GM12872 (cell line): ENCODE measurements at regions not wholly inside any gene's neighbourhood (a gene's known extent, or its start where the extent isn't known, plus 50 kb on each side); places are given as distances from the start of the nearest gene placed in this dataset.

Experiments used
- TF ChIP-seq, protein P1 (sequence below): IDR thresholded peaks from 3 replicates; pipeline ENCODE4 v1.5.1; 2011; ENCODE audit warnings: low read depth, mild to moderate bottlenecking, low read length, moderate library complexity; ENCODE audit not compliant: insufficient read depth

DNA sequence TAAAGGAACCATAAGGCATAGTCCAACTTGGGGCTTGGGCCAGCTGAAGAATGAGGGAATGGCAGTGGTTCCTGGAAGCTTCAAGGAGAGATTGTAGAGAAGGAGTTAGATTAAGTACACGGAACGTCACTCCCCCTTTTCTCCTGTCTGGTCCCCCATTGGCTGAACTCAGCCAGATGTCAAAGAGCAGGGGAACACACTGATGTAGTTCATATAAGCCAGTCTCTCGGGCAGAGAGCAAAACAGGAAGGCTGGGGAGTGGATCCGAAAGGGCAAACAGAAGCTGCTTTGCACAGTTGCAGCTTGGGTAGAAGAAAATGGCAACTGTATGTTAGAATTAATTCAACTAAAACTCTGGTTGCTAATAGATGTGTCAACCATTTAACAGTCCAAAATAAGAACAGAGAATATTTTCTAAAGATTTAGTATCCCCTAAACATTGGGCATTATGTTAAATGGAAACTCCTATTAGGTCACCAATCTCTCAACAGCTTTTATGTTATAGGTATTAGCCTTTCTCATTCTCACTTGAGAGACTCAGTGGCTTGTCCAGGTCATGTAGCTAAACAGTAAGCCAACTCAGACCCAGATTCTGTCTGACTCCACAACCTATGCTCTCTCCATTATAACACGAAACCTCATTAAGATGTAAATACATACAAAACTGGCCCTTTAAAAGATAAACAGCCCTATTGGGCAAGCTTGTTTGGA, 600.7 kb upstream of the USP24 start:
- TF ChIP-seq, protein P1, sequence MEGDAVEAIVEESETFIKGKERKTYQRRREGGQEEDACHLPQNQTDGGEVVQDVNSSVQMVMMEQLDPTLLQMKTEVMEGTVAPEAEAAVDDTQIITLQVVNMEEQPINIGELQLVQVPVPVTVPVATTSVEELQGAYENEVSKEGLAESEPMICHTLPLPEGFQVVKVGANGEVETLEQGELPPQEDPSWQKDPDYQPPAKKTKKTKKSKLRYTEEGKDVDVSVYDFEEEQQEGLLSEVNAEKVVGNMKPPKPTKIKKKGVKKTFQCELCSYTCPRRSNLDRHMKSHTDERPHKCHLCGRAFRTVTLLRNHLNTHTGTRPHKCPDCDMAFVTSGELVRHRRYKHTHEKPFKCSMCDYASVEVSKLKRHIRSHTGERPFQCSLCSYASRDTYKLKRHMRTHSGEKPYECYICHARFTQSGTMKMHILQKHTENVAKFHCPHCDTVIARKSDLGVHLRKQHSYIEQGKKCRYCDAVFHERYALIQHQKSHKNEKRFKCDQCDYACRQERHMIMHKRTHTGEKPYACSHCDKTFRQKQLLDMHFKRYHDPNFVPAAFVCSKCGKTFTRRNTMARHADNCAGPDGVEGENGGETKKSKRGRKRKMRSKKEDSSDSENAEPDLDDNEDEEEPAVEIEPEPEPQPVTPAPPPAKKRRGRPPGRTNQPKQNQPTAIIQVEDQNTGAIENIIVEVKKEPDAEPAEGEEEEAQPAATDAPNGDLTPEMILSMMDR = no peak

DNA sequence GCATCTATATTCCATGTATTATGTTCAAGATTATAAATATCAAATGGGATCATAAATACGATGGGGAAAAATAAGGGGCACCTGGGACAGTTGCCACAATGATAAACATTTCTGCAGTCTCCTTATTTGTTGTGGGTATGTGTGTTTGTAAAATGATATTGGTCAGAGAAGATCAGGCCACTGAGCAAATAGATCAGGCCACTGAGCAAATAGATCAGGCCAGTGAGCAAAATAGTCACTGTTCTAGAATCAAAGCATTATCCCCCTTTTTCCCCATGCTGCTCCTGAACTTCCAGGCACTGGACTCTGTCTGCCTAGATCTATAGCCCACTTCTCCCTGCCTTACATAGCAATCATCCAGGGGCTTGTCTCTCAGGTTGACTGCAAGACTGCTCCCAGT, 599.8 kb upstream of the USP24 start:
- TF ChIP-seq, protein P1 = no peak

GRCh38 chr1:55813618-55814017, 598.5 kb upstream of the USP24 start:
- TF ChIP-seq, protein P1 = no peak

DNA sequence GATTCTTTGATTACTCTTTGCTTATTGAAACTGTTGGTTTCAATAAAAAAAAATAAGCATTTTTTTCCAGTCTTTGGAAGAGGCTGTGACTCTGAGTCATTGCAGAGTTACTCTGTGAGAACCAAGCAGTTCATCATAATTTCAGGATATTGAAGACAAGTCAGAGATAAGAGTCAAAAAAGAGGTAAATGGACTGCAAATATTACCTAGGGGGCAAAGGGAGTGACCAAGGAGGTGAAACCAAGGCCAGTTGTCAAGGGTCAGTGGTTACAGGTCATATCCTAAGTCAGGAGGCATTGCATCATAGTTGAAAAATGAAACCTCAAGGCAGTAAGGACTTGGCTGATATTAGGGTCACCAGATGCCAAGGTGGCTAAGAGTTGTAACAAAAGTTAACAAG, 597.1 kb upstream of the USP24 start:
- TF ChIP-seq, protein P1 = no peak

DNA sequence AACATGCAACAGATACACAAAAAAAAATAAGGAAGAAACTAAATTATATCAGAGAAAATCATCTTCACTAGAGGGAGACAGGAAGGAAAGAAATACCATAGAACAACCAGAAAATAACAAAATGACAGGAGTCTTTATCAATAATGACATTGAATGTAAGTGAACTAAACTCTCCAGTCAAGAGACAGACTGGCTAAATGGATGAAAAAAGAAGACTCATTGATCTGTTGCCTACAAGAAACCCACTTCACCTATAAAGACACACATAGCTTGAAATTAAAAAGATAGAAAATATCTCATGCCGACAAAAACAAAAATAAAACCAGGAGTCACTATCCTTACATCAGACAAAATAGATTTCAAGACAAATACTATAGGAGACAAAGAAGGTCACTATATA, 593.1 kb upstream of the USP24 start:
- TF ChIP-seq, protein P1 = no peak

- TF ChIP-seq, protein P1 = no peak
Observed at GRCh38 chr1:55803429-55803828, 588.3 kb upstream of the USP24 start.

- TF ChIP-seq, protein P1 = no peak
Observed at GRCh38 chr1:55801481-55801880, 586.3 kb upstream of the USP24 start.

DNA sequence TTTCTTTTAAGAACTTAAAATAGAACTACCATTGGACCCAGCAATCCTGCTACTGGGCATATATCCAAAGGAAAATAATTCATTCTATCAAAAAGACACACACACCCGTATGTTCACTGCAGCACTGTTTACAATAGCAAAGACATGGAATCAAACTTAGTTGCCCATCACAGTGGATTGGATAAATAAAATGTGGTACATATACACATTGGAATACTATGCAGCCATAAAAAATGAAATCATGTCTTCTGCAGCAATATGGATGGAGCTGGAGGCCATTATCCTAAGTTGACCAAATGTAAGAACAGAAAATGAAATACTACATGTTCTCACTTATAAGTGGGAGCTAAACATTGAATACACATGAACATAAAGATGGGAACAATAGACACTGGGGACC, 585.3 kb upstream of the USP24 start:
- TF ChIP-seq, protein P1 = no peak
